Body of pancreas (tissue), 4 donors: ENCODE measurements at regions not wholly inside any gene's neighbourhood (a gene's known extent, or its start where the extent isn't known, plus 50 kb on each side); places are given as distances from the start of the nearest gene placed in this dataset.

Source experiments
- CTCF ChIP-seq, 7 experiments: fragments of 450-650 bp in 4 of 7; fragments of 200-600 bp in 3 of 7; sonication (generic) in 3 of 7; IDR thresholded peaks; one replicate each; pipeline ENCODE4 v1.5.1; 2016 to 2019; ENCODE audit warnings: antibody characterized with exemption in 7 of 7
- POLR2A ChIP-seq, 3 donors: fragments of 450-650 bp; IDR thresholded peaks; one replicate each; pipeline ENCODE4 v1.6.1; 2016; ENCODE audit warnings: antibody characterized with exemption in 3 of 3, mild to moderate bottlenecking in 2 of 3

GRCh38 chr12:14186193-14186502 lies 179.3 kb upstream of the ATF7IP start:
- TF ChIP-seq POLR2A (IDR thresholded peaks at IDR 0.05) (no peak), CTCF (IDR thresholded peaks at IDR 0.05) (no peak)
